ENCODE measurements at regions not wholly inside any gene's neighbourhood (a gene's known extent, or its start where the extent isn't known, plus 50 kb on each side); places are given as distances from the start of the nearest gene placed in this dataset.

GRCh38 chr1:55605155-55605554 lies 390.0 kb upstream of the USP24 start:
- no peaks in the 10 kb centered on the region for H3K4me1 ChIP-seq (ENCODE audit: control insufficient read depth in 1 of 2, insufficient read depth in 2 of 2, low read length in 2 of 2)
- intact Hi-C loops (cut with micrococcal nuclease), result no loop called here
- H3K4me3 ChIP-seq (replicated peaks in 1 of 3; ENCODE audit: low read depth in 2 of 3, low read length in 3 of 3), result no peak overlapping the region
- peaks cover 8 to 16% of the 10 kb centered on the region in 2 donors for H3K9me3 ChIP-seq (replicated peaks in 1 of 2; ENCODE audit: control insufficient read depth in 1 of 2, insufficient read depth in 1 of 2, low read length in 2 of 2)
- H4K20me1 ChIP-seq (ENCODE audit: insufficient read depth, low read length), result no peaks in the 10 kb centered on the region
- no peaks in the 10 kb centered on the region for H3K36me3 ChIP-seq (replicated peaks in 1 of 2; ENCODE audit: control insufficient read depth in 1 of 2, insufficient read depth in 2 of 2, low read length in 2 of 2)
- H3K79me2 ChIP-seq (ENCODE audit: insufficient read depth, low read length), result no peaks in the 10 kb centered on the region
- H3K4me2 ChIP-seq (replicated peaks; ENCODE audit: extremely low read depth, low read length, poor library complexity, severe bottlenecking), result no peak overlapping the region
- H3K36me3 Mint-ChIP-seq, result no peaks in the 10 kb centered on the region
- H3K27me3 Mint-ChIP-seq (ENCODE audit: low read depth in 3 of 3), result peaks cover 0 to 5% (median 0%) of the 10 kb centered on the region in 3 donors
- TF ChIP-seq CTCF (IDR thresholded peaks at IDR 0.05), result no peak
- no peak overlapping the region for H3K27ac Mint-ChIP-seq
- H3K4me3 Mint-ChIP-seq, result no peak overlapping the region
- peaks cover 2% of the 10 kb centered on the region for H3K4me1 Mint-ChIP-seq
- H3K9ac ChIP-seq (ENCODE audit: insufficient read depth, low read length, poor library complexity, severe bottlenecking), result no peak overlapping the region
- no peak for DNase-seq
- no peak overlapping the region for H3K27ac ChIP-seq (ENCODE audit: low read depth in 1 of 2, low read length in 2 of 2)
- no peak overlapping the region for H2AFZ ChIP-seq (ENCODE audit: insufficient read depth, low read depth, low read length, poor library complexity, severe bottlenecking)
- H3K9me3 Mint-ChIP-seq, result peaks cover 7 to 21% (median 10%) of the 10 kb centered on the region in 7 donors
- no peaks in the 10 kb centered on the region for H3K27me3 ChIP-seq (ENCODE audit: control insufficient read depth in 2 of 2, insufficient read depth in 2 of 2, low read length in 2 of 2)
- 100% methylated on average over 1 of the region's 3 CpGs for WGBS (ENCODE audit: insufficient coverage)

GRCh38 chr1:55604749-55605148 lies 389.6 kb upstream of the USP24 start:
- no peak for TF ChIP-seq CTCF (IDR thresholded peaks at IDR 0.05)
- Histone ChIP-seq H3K36me3 (replicated peaks in 1 of 2; ENCODE audit: control insufficient read depth in 1 of 2, insufficient read depth in 2 of 2, low read length in 2 of 2) (no peaks in the 10 kb centered on the region), H3K9me3 (replicated peaks in 1 of 2; ENCODE audit: control insufficient read depth in 1 of 2, insufficient read depth in 1 of 2, low read length in 2 of 2) (peaks cover 8 to 16% of the 10 kb centered on the region in 2 donors), H3K27ac (ENCODE audit: low read depth in 1 of 2, low read length in 2 of 2) (no peak overlapping the region), H3K79me2 (ENCODE audit: insufficient read depth, low read length) (no peaks in the 10 kb centered on the region), H2AFZ (ENCODE audit: insufficient read depth, low read depth, low read length, poor library complexity, severe bottlenecking) (no peak overlapping the region), H3K9ac (ENCODE audit: insufficient read depth, low read length, poor library complexity, severe bottlenecking) (no peak overlapping the region), H3K4me3 (replicated peaks in 1 of 3; ENCODE audit: low read depth in 2 of 3, low read length in 3 of 3) (no peak overlapping the region), H4K20me1 (ENCODE audit: insufficient read depth, low read length) (no peaks in the 10 kb centered on the region), H3K4me1 (ENCODE audit: control insufficient read depth in 1 of 2, insufficient read depth in 2 of 2, low read length in 2 of 2) (no peaks in the 10 kb centered on the region), H3K4me2 (replicated peaks; ENCODE audit: extremely low read depth, low read length, poor library complexity, severe bottlenecking) (no peak overlapping the region), H3K27me3 (ENCODE audit: control insufficient read depth in 2 of 2, insufficient read depth in 2 of 2, low read length in 2 of 2) (no peaks in the 10 kb centered on the region)
- peaks cover 0 to 5% (median 0%) of the 10 kb centered on the region in 3 donors for H3K27me3 Mint-ChIP-seq (ENCODE audit: low read depth in 3 of 3)
- no peaks in the 10 kb centered on the region for H3K36me3 Mint-ChIP-seq
- DNase-seq, result no peak
- H3K4me1 Mint-ChIP-seq, result peaks cover 2% of the 10 kb centered on the region
- peaks cover 7 to 21% (median 12%) of the 10 kb centered on the region in 7 donors for H3K9me3 Mint-ChIP-seq
- 100% methylated on average over 2 of the region's 3 CpGs for WGBS (ENCODE audit: insufficient coverage)
- no peak overlapping the region for H3K4me3 Mint-ChIP-seq
- intact Hi-C loops (cut with micrococcal nuclease), result no loop called here
- H3K27ac Mint-ChIP-seq, result no peak overlapping the region

Data from CD14-positive monocyte (primary cell).